ENCODE measurements at regions not wholly inside any gene's neighbourhood (a gene's known extent, or its start where the extent isn't known, plus 50 kb on each side); places are given as distances from the start of the nearest gene placed in this dataset.

DNA sequence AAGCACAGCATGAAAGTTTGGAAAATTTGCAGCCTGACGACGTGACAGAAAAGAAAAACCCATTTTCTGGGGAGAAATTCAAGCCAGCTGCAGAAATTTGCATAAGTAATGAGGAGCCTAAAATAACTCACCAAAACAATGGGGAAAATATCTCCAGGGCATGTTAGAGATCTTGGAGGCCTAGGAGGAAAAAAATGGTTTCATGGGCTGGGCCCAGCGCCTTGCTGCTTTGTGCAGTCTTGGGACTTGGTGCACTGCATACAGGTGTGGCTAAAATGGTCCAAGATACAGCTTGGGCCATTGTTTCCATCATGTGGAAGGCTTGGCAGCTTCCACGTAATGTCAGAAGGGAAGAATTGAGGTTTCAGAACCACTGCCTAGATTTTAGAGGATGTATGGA is 428.5 kb upstream of the FRG2C start:
- TF ChIP-seq CTCF (IDR thresholded peaks at IDR 0.05): no peak
- TF ChIP-seq POLR2A (IDR thresholded peaks at IDR 0.05): no peak
